ENCODE measurements at regions not wholly inside any gene's neighbourhood (a gene's known extent, or its start where the extent isn't known, plus 50 kb on each side); places are given as distances from the start of the nearest gene placed in this dataset.

DNA sequence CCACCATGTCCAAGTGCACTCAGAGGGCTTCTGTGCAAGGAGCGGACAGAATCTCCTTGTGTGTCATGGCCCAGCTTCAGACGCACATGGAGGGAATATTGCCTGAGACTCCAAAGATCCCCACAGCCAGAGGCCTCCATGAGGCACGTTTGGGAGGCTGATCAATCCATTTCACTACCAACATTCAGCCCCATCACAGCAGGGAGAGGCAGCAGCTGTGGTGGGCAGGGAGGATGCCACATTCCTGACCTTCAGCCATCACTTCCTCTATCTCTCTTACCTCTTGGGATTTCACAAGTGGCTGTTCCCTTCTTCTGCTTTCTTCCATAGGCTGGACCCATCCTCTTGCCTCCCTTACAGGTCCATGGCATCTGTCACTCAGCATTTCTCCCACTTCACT, 82.4 kb upstream of the MBNL2 start:
- TF ChIP-seq, protein P1, sequence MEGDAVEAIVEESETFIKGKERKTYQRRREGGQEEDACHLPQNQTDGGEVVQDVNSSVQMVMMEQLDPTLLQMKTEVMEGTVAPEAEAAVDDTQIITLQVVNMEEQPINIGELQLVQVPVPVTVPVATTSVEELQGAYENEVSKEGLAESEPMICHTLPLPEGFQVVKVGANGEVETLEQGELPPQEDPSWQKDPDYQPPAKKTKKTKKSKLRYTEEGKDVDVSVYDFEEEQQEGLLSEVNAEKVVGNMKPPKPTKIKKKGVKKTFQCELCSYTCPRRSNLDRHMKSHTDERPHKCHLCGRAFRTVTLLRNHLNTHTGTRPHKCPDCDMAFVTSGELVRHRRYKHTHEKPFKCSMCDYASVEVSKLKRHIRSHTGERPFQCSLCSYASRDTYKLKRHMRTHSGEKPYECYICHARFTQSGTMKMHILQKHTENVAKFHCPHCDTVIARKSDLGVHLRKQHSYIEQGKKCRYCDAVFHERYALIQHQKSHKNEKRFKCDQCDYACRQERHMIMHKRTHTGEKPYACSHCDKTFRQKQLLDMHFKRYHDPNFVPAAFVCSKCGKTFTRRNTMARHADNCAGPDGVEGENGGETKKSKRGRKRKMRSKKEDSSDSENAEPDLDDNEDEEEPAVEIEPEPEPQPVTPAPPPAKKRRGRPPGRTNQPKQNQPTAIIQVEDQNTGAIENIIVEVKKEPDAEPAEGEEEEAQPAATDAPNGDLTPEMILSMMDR (IDR thresholded peaks at IDR 0.05; ENCODE audit: poor library complexity) = no peak
- TF ChIP-seq EZH2 (IDR thresholded peaks at IDR 0.05; ENCODE audit: borderline replicate concordance) (no peak), EZH2phosphoT487 (IDR thresholded peaks at IDR 0.05; ENCODE audit: low read depth, severe bottlenecking, unreplicated experiment) (no peak)

Data from hepatocyte (in vitro differentiated cells).